Nephron progenitor cell (in vitro differentiated cells): ENCODE measurements at regions not wholly inside any gene's neighbourhood (a gene's known extent, or its start where the extent isn't known, plus 50 kb on each side); places are given as distances from the start of the nearest gene placed in this dataset.

Experiments
- DNase-seq: peaks from one replicate; pipeline ENCODE4 v3.0.0; 2021
- H3K27ac Mint-ChIP-seq: 2 replicates; pipeline ENCODE4 v1.8.0; 2021; ENCODE audit warnings: mild to moderate bottlenecking, moderate library complexity, mixed read lengths
- H3K27me3 Mint-ChIP-seq: 2 replicates; pipeline ENCODE4 v1.8.0; 2021; ENCODE audit warnings: mild to moderate bottlenecking, low read depth, mixed read lengths; ENCODE audit not compliant: poor library complexity
- H3K36me3 Mint-ChIP-seq: 2 replicates; pipeline ENCODE4 v1.8.0; 2021; ENCODE audit warnings: low read depth, mixed read lengths
- H3K4me1 Mint-ChIP-seq: 2 replicates; pipeline ENCODE4 v1.8.0; 2021; ENCODE audit warnings: mixed read lengths
- H3K4me3 Mint-ChIP-seq: 2 replicates; pipeline ENCODE4 v1.8.0; 2021; ENCODE audit warnings: mild to moderate bottlenecking, moderate library complexity, mixed read lengths
- H3K9me3 Mint-ChIP-seq: 2 replicates; pipeline ENCODE4 v1.8.0; 2021; ENCODE audit warnings: mild to moderate bottlenecking, moderate library complexity, mixed read lengths
- CTCF ChIP-seq: fragments of 200-600 bp; sonication (generic); IDR thresholded peaks from 2 replicates; pipeline ENCODE4 v1.5.0; 2021; ENCODE audit warnings: antibody characterized with exemption

- Mint-ChIP-seq H3K9me3 (no peaks in the 10 kb centered on the region), H3K36me3 (no peaks in the 10 kb centered on the region), H3K27ac (no peak overlapping the region), H3K4me3 (no peak overlapping the region), H3K27me3 (peaks cover 10% of the 10 kb centered on the region), H3K4me1 (no peaks in the 10 kb centered on the region)
- DNase-seq: no peak
- TF ChIP-seq CTCF: no peak
These were observed 51.8 kb upstream of the PNRC1 start for GRCh38 chr6:89028774-89029173.

DNA sequence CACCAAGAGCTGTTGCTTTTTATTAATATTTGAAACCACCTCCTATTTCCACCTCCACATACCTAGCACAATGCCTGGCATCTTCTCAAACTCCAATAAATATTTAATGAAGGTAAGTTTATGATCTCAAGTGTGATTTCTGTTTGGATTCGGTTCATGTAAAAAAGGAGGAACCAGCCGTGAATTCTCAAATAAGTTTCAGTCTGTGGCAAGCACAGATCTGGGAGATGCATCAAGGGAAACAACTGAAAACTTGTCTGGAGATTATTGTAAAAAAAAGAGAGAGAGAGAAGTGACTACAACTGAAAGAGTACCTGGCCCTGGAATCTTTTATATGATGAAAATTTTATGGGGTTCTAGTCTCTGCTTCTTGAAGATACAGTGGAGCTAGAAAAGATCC, 52.8 kb upstream of the PNRC1 start:
- Mint-ChIP-seq H3K4me1 (no peaks in the 10 kb centered on the region), H3K4me3 (no peak overlapping the region), H3K36me3 (no peaks in the 10 kb centered on the region), H3K9me3 (no peaks in the 10 kb centered on the region), H3K27me3 (peaks cover 10% of the 10 kb centered on the region), H3K27ac (no peak overlapping the region)
- TF ChIP-seq CTCF: no peak
- no peak for DNase-seq

GRCh38 chr6:89026151-89026550, 54.4 kb upstream of the PNRC1 start:
- H3K4me3 Mint-ChIP-seq: no peak overlapping the region
- no peaks in the 10 kb centered on the region for H3K4me1 Mint-ChIP-seq
- peaks cover 10% of the 10 kb centered on the region for H3K27me3 Mint-ChIP-seq
- no peaks in the 10 kb centered on the region for H3K9me3 Mint-ChIP-seq
- DNase-seq: no peak
- no peaks in the 10 kb centered on the region for H3K36me3 Mint-ChIP-seq
- H3K27ac Mint-ChIP-seq: no peak overlapping the region
- no peak for TF ChIP-seq CTCF

DNA sequence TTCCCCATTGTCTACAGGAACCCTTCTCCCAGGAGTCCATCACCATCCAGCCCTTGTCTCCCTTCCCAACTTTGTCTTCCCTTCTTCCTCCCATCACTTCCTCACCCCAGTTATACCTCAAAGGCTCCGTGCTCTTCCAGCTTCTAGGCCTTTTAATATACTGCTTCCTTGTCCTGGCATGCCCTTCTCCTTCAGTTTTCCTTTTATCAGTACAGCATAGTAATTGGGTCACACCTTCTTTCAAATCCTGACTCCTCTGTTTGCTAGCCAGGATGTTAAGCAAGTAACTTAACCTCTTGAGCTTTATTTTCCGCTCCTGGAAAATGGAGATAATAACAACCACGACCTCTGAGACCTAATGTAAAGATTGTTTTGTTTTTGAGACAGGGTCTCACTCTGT, 54.9 kb upstream of the PNRC1 start:
- no peaks in the 10 kb centered on the region for H3K36me3 Mint-ChIP-seq
- H3K4me3 Mint-ChIP-seq: no peak overlapping the region
- H3K9me3 Mint-ChIP-seq: no peaks in the 10 kb centered on the region
- DNase-seq: no peak
- no peak for TF ChIP-seq CTCF
- peaks cover 10% of the 10 kb centered on the region for H3K27me3 Mint-ChIP-seq
- H3K27ac Mint-ChIP-seq: no peak overlapping the region
- no peaks in the 10 kb centered on the region for H3K4me1 Mint-ChIP-seq

- TF ChIP-seq CTCF: no peak
- no peak overlapping the region for H3K4me3 Mint-ChIP-seq
- DNase-seq: no peak
- H3K36me3 Mint-ChIP-seq: no peaks in the 10 kb centered on the region
- no peaks in the 10 kb centered on the region for H3K4me1 Mint-ChIP-seq
- no peaks in the 10 kb centered on the region for H3K9me3 Mint-ChIP-seq
- H3K27me3 Mint-ChIP-seq: peaks cover 7% of the 10 kb centered on the region
- no peak overlapping the region for H3K27ac Mint-ChIP-seq
These were observed 56.1 kb upstream of the PNRC1 start for GRCh38 chr6:89024456-89024855.

DNA sequence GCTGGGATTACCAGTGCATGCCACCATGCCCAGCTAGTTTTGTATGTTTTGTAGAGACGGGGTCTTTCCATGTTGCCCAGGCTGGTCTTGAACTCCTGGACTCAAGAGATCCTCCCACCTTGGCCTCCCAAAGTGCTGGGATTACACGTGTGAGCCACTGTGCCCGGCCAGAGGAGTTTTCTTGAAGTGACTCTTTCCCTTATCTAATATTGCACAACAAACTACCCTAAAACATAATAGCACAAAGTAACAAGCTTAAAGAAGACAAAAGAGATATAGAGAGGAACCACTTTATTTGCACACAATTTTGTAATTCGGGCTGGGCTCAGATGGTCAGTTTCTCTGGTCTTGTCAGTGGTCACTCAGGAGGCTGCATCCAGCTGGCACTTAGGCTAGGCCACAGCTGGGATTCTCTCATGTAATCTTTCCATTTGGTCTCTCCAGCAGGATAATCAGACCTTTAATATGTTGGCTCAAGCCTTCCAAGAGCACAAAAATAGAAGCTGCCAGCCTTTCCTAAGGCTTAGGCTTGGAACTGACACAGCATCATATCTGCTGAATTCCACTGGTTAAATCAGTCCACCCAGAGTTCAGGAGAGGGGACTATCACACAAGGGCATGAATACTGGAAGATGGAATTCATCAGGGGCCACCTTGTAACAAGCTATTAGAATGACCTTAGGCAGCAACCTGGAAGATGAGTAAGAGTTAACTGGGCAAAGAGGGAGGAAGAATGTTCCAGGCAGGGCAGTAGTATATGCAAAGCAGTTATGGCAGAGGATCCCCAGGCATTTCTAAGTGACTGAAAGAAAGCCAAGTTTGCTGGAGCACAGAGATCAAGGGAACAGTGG, 56.7 kb upstream of the PNRC1 start:
- no peaks in the 10 kb centered on the region for H3K4me1 Mint-ChIP-seq

More for the DNA sequence above, 56.7 kb upstream of the PNRC1 start:
- H3K36me3 Mint-ChIP-seq: no peaks in the 10 kb centered on the region
- H3K27me3 Mint-ChIP-seq: peaks cover 3% of the 10 kb centered on the region
- no peak overlapping the region for H3K27ac Mint-ChIP-seq
- TF ChIP-seq CTCF: no peak
- no peak for DNase-seq
- no peak overlapping the region for H3K4me3 Mint-ChIP-seq
- no peaks in the 10 kb centered on the region for H3K9me3 Mint-ChIP-seq
